Fibroblast of skin of scalp (primary cell): ENCODE measurements at regions not wholly inside any gene's neighbourhood (a gene's known extent, or its start where the extent isn't known, plus 50 kb on each side); places are given as distances from the start of the nearest gene placed in this dataset.

ENCODE experiments used
- DNase-seq: peaks from one replicate; pipeline ENCODE4 v3.0.0-alpha.2; 2013

- no peak for DNase-seq
Observed at GRCh38 chr7:7060828-7061599, 121.3 kb upstream of the C1GALT1 start.

GRCh38 chr7:7077945-7078344, 104.4 kb upstream of the C1GALT1 start:
- DNase-seq, result peak; percentile 1

GRCh38 chr7:7080802-7081201, 101.5 kb upstream of the C1GALT1 start:
- DNase-seq, result no peak

- DNase-seq, result no peak
Observed at GRCh38 chr7:7090460-7090859, 91.9 kb upstream of the C1GALT1 start.

GRCh38 chr7:7098280-7098818, 84.0 kb upstream of the C1GALT1 start:
- no peak for DNase-seq

GRCh38 chr7:7099584-7100014, 82.7 kb upstream of the C1GALT1 start:
- peak; percentile 95 for DNase-seq

- peak; percentile 36 for DNase-seq
Observed at GRCh38 chr7:7100432-7100849, 81.9 kb upstream of the C1GALT1 start.

- no peak for DNase-seq
Observed at GRCh38 chr7:7102906-7103305, 79.4 kb upstream of the C1GALT1 start.

- DNase-seq, result peak; percentile 72
Observed at GRCh38 chr7:7103343-7104313, 78.7 kb upstream of the C1GALT1 start.

GRCh38 chr7:7104314-7104698, 78.0 kb upstream of the C1GALT1 start:
- no peak for DNase-seq

GRCh38 chr7:7104971-7105370, 77.4 kb upstream of the C1GALT1 start:
- no peak for DNase-seq

- no peak for DNase-seq
Observed at GRCh38 chr7:7105800-7106582, 76.4 kb upstream of the C1GALT1 start.

- no peak for DNase-seq
Observed at GRCh38 chr7:7108931-7109330, 73.4 kb upstream of the C1GALT1 start.

GRCh38 chr7:7109934-7110333, 72.4 kb upstream of the C1GALT1 start:
- DNase-seq, result no peak

GRCh38 chr7:7110706-7111105, 71.6 kb upstream of the C1GALT1 start:
- no peak for DNase-seq

GRCh38 chr7:7112868-7113267, 69.5 kb upstream of the C1GALT1 start:
- DNase-seq, result no peak

- no peak for DNase-seq
Observed at GRCh38 chr7:7114575-7115291, 67.6 kb upstream of the C1GALT1 start.

- no peak for DNase-seq
Observed at GRCh38 chr7:7117935-7118586, 64.3 kb upstream of the C1GALT1 start.

GRCh38 chr7:7118822-7119221, 63.5 kb upstream of the C1GALT1 start:
- no peak for DNase-seq

- no peak for DNase-seq
Observed at GRCh38 chr7:7119729-7120128, 62.6 kb upstream of the C1GALT1 start.

GRCh38 chr7:7122033-7122478, 60.3 kb upstream of the C1GALT1 start:
- no peak for DNase-seq
